Sigmoid colon (tissue), 3 donors: ENCODE measurements at regions not wholly inside any gene's neighbourhood (a gene's known extent, or its start where the extent isn't known, plus 50 kb on each side); places are given as distances from the start of the nearest gene placed in this dataset.

Experiments
- POLR2A ChIP-seq, 2 donors: fragments of 450-650 bp; IDR thresholded peaks; one replicate each; pipeline ENCODE4 v1.6.1; 2016; ENCODE audit warnings: antibody characterized with exemption in 2 of 2, mild to moderate bottlenecking in 2 of 2, moderate library complexity in 2 of 2
- TF ChIP-seq, protein P1 (sequence below), 4 experiments: fragments of 450-650 bp in 3 of 4; fragments of 200-600 bp in 1 of 4; IDR thresholded peaks; one replicate each; pipeline ENCODE4 v1.5.1; 2016 to 2019; ENCODE audit warnings: antibody characterized with exemption in 4 of 4, mild to moderate bottlenecking in 3 of 4, moderate library complexity in 2 of 4

DNA sequence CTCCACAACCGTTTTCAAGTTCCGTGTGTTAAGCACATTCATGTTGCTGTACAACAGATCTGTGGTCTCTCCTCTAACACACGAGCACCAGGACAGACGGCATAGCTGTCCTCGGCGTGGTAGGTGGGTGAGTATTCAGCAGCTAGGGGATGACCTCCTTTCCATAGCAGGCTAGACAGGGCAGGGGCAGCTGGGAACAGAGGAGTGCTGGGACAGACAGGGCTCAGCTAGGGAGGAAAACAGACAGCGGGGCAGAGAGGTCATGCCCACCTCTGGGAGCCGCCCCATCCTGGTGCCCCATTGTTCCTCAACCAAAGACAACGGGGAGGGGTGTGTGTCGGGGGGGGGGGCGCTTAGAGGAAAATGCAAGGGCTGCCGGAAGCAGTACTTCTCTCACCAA is 271.5 kb upstream of the FOXQ1 start:
- TF ChIP-seq POLR2A (IDR thresholded peaks at IDR 0.05): no peak
- TF ChIP-seq, protein P1, sequence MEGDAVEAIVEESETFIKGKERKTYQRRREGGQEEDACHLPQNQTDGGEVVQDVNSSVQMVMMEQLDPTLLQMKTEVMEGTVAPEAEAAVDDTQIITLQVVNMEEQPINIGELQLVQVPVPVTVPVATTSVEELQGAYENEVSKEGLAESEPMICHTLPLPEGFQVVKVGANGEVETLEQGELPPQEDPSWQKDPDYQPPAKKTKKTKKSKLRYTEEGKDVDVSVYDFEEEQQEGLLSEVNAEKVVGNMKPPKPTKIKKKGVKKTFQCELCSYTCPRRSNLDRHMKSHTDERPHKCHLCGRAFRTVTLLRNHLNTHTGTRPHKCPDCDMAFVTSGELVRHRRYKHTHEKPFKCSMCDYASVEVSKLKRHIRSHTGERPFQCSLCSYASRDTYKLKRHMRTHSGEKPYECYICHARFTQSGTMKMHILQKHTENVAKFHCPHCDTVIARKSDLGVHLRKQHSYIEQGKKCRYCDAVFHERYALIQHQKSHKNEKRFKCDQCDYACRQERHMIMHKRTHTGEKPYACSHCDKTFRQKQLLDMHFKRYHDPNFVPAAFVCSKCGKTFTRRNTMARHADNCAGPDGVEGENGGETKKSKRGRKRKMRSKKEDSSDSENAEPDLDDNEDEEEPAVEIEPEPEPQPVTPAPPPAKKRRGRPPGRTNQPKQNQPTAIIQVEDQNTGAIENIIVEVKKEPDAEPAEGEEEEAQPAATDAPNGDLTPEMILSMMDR (IDR thresholded peaks at IDR 0.05): no peak
